ENCODE measurements at regions not wholly inside any gene's neighbourhood (a gene's known extent, or its start where the extent isn't known, plus 50 kb on each side); places are given as distances from the start of the nearest gene placed in this dataset.

DNA sequence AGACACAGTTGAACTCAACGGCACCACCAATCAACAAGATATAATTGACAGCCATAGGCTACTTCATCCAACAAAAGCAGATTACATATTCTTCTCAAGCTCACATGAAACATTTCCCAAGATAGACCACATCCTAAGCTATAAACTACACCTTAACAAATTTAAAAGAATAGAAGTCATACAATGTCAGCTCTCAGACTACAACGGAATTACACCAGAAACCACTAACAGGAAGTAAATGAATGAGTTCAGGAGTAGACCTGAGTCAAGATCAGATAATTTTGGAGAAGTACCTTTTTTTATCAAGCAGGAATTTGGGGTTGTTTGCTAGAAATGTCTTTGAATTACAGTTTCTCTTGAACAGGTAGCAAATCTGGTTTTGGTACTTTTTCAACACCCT lies 237.8 kb downstream of the TBX18 start:
- TF ChIP-seq, protein P1, sequence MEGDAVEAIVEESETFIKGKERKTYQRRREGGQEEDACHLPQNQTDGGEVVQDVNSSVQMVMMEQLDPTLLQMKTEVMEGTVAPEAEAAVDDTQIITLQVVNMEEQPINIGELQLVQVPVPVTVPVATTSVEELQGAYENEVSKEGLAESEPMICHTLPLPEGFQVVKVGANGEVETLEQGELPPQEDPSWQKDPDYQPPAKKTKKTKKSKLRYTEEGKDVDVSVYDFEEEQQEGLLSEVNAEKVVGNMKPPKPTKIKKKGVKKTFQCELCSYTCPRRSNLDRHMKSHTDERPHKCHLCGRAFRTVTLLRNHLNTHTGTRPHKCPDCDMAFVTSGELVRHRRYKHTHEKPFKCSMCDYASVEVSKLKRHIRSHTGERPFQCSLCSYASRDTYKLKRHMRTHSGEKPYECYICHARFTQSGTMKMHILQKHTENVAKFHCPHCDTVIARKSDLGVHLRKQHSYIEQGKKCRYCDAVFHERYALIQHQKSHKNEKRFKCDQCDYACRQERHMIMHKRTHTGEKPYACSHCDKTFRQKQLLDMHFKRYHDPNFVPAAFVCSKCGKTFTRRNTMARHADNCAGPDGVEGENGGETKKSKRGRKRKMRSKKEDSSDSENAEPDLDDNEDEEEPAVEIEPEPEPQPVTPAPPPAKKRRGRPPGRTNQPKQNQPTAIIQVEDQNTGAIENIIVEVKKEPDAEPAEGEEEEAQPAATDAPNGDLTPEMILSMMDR (conservative IDR thresholded peaks at IDR 0.05; ENCODE audit: control insufficient read depth, insufficient read depth, low read depth, low read length): no peak
- no peak overlapping the region for H3K4me3 ChIP-seq (ENCODE audit: control insufficient read depth, low read depth, low read length)
- no peak for DNase-seq (ENCODE audit: low read depth)

DNA sequence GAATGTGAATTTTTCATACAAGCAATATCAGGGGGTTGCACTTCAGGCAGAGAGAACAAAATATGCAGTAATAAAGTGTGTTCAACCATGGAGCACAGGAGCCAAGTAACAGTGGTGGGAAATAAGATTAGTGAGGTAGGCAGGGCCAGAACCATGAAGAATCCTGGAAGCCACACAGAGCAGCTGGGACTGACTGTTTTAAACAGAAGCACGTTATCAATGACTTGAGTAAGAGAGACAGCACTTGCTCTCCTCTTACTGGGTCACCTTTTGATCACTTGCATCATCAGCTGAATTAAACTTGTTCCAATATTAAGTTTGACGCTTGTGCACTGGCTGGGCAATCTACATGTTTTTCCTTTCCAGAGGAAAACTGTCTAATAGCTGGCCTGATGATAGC lies 238.5 kb downstream of the TBX18 start:
- peak; percentile 80 for DNase-seq (ENCODE audit: low read depth)
- TF ChIP-seq, protein P1 (conservative IDR thresholded peaks at IDR 0.05; ENCODE audit: control insufficient read depth, insufficient read depth, low read depth, low read length): no peak
- H3K4me3 ChIP-seq (ENCODE audit: control insufficient read depth, low read depth, low read length): no peak overlapping the region

DNA sequence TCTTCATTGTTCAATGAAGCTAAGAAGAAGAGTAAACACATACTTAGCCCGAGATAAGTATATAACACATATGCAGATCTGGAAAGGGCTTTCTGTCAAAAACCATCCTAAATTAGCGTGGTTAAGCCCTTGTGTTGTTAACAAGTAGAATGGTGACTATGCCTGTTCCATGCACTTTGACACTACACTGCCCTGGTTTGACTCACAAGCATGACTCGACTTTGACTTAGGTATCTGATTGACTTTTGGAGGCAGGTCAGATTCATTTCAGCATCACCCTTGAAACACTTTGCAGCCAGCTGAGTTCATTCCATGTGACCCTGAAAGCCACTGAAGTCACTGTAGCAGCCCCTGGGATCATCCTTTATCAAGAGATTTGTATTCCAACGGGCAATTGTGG lies 239.8 kb downstream of the TBX18 start:
- no peak overlapping the region for H3K4me3 ChIP-seq (ENCODE audit: control insufficient read depth, low read depth, low read length)
- peak; percentile 79 for DNase-seq (ENCODE audit: low read depth)
- TF ChIP-seq, protein P1 (conservative IDR thresholded peaks at IDR 0.05; ENCODE audit: control insufficient read depth, insufficient read depth, low read depth, low read length): no peak

DNA sequence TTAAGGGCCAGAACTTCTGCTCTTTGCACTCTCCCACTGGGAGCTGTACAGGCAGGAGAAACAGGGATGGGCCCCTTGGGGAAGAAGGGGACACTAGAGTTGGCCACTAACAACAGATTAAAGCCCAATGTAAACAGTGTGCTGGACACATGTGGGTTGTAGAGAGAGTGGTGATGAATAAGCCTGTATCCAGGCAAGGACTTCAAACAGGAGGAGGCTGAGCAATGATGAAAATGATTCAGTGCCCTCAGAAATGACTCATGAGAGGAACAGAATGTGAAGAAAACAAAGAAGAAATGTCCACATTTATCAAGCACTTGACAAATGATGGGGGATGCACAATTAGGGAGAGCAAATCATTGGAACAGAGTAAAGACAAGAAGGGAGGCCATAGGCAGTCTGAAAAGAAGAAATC lies 242.3 kb downstream of the TBX18 start:
- peak; percentile 98 for DNase-seq (ENCODE audit: low read depth)
- H3K4me3 ChIP-seq (ENCODE audit: control insufficient read depth, low read depth, low read length): no peak overlapping the region
- TF ChIP-seq, protein P1 (conservative IDR thresholded peaks at IDR 0.05; ENCODE audit: control insufficient read depth, insufficient read depth, low read depth, low read length): no peak

DNA sequence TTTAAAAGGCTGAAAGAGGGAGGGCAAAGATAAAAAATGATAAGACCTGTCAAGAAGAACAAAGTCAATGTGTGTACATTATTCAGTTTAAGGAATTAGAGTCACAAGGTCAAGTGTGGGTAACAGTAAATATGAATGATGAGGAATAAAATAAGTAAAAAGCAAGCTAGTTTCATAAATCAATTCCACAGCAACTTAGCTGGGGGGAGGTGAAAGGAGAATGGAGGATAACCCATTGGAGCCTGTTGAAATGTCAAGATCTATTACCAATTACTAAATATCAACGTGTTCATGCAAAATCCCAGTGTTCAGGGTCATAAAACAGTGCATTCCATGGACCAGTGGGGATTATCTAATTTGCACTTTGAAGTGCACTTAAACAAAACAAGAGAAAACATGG lies 242.9 kb downstream of the TBX18 start:
- DNase-seq (ENCODE audit: low read depth): peak; percentile 59
- H3K4me3 ChIP-seq (ENCODE audit: control insufficient read depth, low read depth, low read length): no peak overlapping the region
- TF ChIP-seq, protein P1 (conservative IDR thresholded peaks at IDR 0.05; ENCODE audit: control insufficient read depth, insufficient read depth, low read depth, low read length): no peak

DNA sequence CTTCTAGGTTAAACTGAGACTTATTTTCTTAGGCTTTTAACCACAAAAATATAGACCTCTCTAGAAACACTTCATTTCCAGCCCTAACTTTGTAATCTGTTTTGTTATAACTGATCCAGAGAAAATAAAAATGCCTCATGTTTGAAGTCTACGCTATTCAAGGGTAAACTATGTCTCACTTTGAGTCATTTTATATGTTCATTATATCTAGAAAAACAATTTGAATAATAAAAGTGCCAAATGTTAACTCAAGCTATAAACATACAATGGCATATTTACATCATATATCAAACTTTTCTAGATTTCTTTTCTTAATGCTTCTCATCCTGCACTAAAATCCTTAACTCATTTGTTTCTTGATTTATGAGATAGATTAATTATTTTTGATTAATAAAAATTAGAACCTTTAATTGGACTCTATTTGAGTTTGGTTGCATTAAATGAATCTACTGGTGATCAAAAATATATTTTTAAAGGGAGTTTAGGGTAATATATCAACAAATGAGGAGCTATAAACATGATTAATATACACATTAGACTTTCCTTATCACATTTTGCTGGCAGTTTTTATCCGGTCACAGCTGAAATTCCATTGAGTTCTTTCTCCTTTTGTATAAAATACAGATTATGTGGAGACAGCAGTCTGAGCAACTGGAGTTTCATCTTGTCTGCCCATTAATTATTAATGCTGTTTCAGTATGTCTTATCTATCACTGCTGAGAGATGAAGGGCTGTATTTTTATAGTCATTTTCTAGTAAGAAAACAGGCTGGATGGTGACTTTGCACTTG lies 246.5 kb downstream of the TBX18 start:
- no peak for DNase-seq (ENCODE audit: low read depth)
- H3K4me3 ChIP-seq (ENCODE audit: control insufficient read depth, low read depth, low read length): no peak overlapping the region
- TF ChIP-seq, protein P1 (conservative IDR thresholded peaks at IDR 0.05; ENCODE audit: control insufficient read depth, insufficient read depth, low read depth, low read length): no peak

Measured in fibroblast of mammary gland (primary cell).